ENCODE measurements at regions not wholly inside any gene's neighbourhood (a gene's known extent, or its start where the extent isn't known, plus 50 kb on each side); places are given as distances from the start of the nearest gene placed in this dataset.
A peak's percentile ranks its signal among the peaks of the same experiment; 100 is the strongest.

DNA sequence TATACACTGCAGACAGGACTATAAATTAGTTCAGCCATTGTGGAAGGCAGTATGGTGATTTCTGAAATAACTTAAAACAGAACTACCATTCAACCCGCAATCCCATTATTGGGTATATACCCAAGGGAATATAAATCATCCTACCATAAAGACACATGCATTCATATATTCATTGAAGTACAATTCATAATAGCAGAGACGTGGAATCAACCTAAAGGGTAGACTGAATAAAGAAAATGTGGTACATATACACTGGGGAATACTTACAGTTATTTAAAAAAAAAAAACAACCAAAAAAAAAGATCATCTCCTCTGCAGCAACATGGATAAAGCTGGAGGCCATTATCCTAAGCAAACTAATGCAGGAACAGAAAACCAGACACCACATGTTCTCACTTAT, 473.9 kb downstream of the TRHDE start:
- DNase-seq, result no peak
- H3K4me2 ChIP-seq (replicated peaks; ENCODE audit: extremely low read depth, low read length, poor library complexity, severe bottlenecking), result no peak overlapping the region
- H3K36me3 Mint-ChIP-seq, result no peaks in the 10 kb centered on the region
- H3K27me3 Mint-ChIP-seq (ENCODE audit: low read depth in 3 of 3), result no peaks in the 10 kb centered on the region
- peaks cover 18 to 19% of the 10 kb centered on the region in 2 donors for H3K4me1 ChIP-seq (ENCODE audit: control insufficient read depth in 1 of 2, insufficient read depth in 2 of 2, low read length in 2 of 2)
- no peak for TF ChIP-seq CTCF (IDR thresholded peaks at IDR 0.05)
- H3K4me3 ChIP-seq (replicated peaks in 1 of 3; ENCODE audit: low read depth in 2 of 3, low read length in 3 of 3), result no peak overlapping the region
- no peaks in the 10 kb centered on the region for H3K27me3 ChIP-seq (ENCODE audit: control insufficient read depth in 2 of 2, insufficient read depth in 2 of 2, low read length in 2 of 2)
- H3K4me3 Mint-ChIP-seq, result no peak overlapping the region
- no peaks in the 10 kb centered on the region for H3K79me2 ChIP-seq (ENCODE audit: insufficient read depth, low read length)
- H3K9me3 Mint-ChIP-seq, result peaks cover 7 to 32% (median 21%) of the 10 kb centered on the region in 7 donors
- no peaks in the 10 kb centered on the region for H4K20me1 ChIP-seq (ENCODE audit: insufficient read depth, low read length)
- peaks cover 18% of the 10 kb centered on the region for H3K4me1 Mint-ChIP-seq
- no peak overlapping the region for H3K27ac Mint-ChIP-seq
- H3K27ac ChIP-seq (ENCODE audit: low read depth in 1 of 2, low read length in 2 of 2), result no peak overlapping the region
- H3K36me3 ChIP-seq (replicated peaks in 1 of 2; ENCODE audit: control insufficient read depth in 1 of 2, insufficient read depth in 2 of 2, low read length in 2 of 2), result no peaks in the 10 kb centered on the region
- intact Hi-C loops (cut with micrococcal nuclease), result no loop called here
- no peak overlapping the region for H2AFZ ChIP-seq (ENCODE audit: insufficient read depth, low read depth, low read length, poor library complexity, severe bottlenecking)
- no CpG with 5 or more reads among the region's 2 CpGs for WGBS (ENCODE audit: insufficient coverage)
- no peak overlapping the region for H3K9ac ChIP-seq (ENCODE audit: insufficient read depth, low read length, poor library complexity, severe bottlenecking)
- peaks cover 0 to 27% of the 10 kb centered on the region in 2 donors for H3K9me3 ChIP-seq (replicated peaks in 1 of 2; ENCODE audit: control insufficient read depth in 1 of 2, insufficient read depth in 1 of 2, low read length in 2 of 2)

DNA sequence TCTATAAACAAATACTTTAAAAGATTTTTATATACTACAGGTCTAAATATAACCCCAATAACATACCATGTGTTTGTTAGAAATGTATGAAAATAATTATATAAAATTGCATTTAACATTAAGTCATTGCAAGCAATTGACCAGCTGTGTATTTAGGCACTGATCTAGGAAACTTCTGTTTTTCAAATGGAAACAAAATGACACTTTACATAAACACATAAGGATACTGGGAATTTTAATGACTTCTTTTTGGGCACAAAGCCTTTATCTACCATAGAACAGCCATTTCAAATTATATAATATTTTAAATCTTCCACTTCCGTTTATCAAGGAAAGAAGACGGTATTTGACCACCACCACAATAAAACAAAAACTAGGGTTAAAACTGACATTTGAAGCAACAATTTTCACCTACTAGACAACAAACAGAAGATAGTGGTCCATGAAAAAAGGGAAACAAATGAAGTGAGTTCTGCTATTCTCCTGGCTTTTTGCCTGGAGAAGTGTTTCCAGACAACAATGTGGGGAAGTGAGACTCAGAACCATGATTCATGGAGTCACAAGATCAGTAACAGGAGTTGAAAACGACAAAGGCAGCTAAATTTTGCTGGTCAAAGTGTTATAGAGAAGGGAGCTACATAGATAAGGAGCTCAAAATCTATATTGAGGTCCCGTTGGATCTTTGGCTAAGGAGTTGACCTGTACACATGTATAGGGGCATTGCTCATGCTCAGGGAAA, 475.1 kb downstream of the TRHDE start:
- Histone ChIP-seq H3K9me3 (replicated peaks in 1 of 2; ENCODE audit: control insufficient read depth in 1 of 2, insufficient read depth in 1 of 2, low read length in 2 of 2) (peaks cover 0 to 19% of the 10 kb centered on the region in 2 donors), H3K36me3 (replicated peaks in 1 of 2; ENCODE audit: control insufficient read depth in 1 of 2, insufficient read depth in 2 of 2, low read length in 2 of 2) (no peaks in the 10 kb centered on the region), H4K20me1 (ENCODE audit: insufficient read depth, low read length) (no peaks in the 10 kb centered on the region), H3K9ac (ENCODE audit: insufficient read depth, low read length, poor library complexity, severe bottlenecking) (no peak overlapping the region), H3K79me2 (ENCODE audit: insufficient read depth, low read length) (no peaks in the 10 kb centered on the region), H3K27me3 (ENCODE audit: control insufficient read depth in 2 of 2, insufficient read depth in 2 of 2, low read length in 2 of 2) (no peaks in the 10 kb centered on the region), H3K27ac (ENCODE audit: low read depth in 1 of 2, low read length in 2 of 2) (peak overlapping the region in 1 of 2 donors; percentile 65), H3K4me1 (ENCODE audit: control insufficient read depth in 1 of 2, insufficient read depth in 2 of 2, low read length in 2 of 2) (peaks cover 18 to 19% of the 10 kb centered on the region in 2 donors), H3K4me2 (replicated peaks; ENCODE audit: extremely low read depth, low read length, poor library complexity, severe bottlenecking) (peak overlapping the region; percentile 12), H3K4me3 (replicated peaks in 1 of 3; ENCODE audit: low read depth in 2 of 3, low read length in 3 of 3) (no peak overlapping the region), H2AFZ (ENCODE audit: insufficient read depth, low read depth, low read length, poor library complexity, severe bottlenecking) (no peak overlapping the region)
- H3K9me3 Mint-ChIP-seq, result peaks cover 7 to 26% (median 16%) of the 10 kb centered on the region in 7 donors
- no peak overlapping the region for H3K4me3 Mint-ChIP-seq
- intact Hi-C loops (cut with micrococcal nuclease), result no loop called here
- no peaks in the 10 kb centered on the region for H3K36me3 Mint-ChIP-seq
- TF ChIP-seq CTCF (IDR thresholded peaks at IDR 0.05), result no peak
- DNase-seq, result peak; percentile 62 to 87 (median 71)
- WGBS (ENCODE audit: insufficient coverage), result 5% methylated on average over 2 of the region's 4 CpGs
- H3K27me3 Mint-ChIP-seq (ENCODE audit: low read depth in 3 of 3), result no peaks in the 10 kb centered on the region
- H3K27ac Mint-ChIP-seq, result peak overlapping the region in 5 of 7 donors; percentile 70 to 80 (median 78)
- H3K4me1 Mint-ChIP-seq, result peaks cover 18% of the 10 kb centered on the region

Data from CD14-positive monocyte (primary cell).